ENCODE measurements at regions not wholly inside any gene's neighbourhood (a gene's known extent, or its start where the extent isn't known, plus 50 kb on each side); places are given as distances from the start of the nearest gene placed in this dataset.

GRCh38 chr13:75025956-75026355, 456.0 kb downstream of the TBC1D4 start:
- Histone ChIP-seq H3K4me3 (ENCODE audit: low read length in 2 of 2) (no peak overlapping the region), H3K4me1 (ENCODE audit: control insufficient read depth in 1 of 2, insufficient read depth in 2 of 2, low read length in 2 of 2) (no peaks in the 10 kb centered on the region), H3K27me3 (ENCODE audit: control insufficient read depth in 1 of 2, insufficient read depth in 2 of 2, low read length in 1 of 2) (no peaks in the 10 kb centered on the region), H3K9me3 (ENCODE audit: control insufficient read depth, low read length) (no peaks in the 10 kb centered on the region), H3K36me3 (ENCODE audit: control insufficient read depth in 1 of 2, insufficient read depth in 2 of 2, low read length in 1 of 2) (no peaks in the 10 kb centered on the region), H3K27ac (ENCODE audit: low read depth in 1 of 2, low read length in 2 of 2) (no peak overlapping the region)
- 20 to 30% methylated on average over 2 of the region's 2 CpGs for WGBS, 2 donors
- no peak for ATAC-seq (ENCODE audit: low FRiP score)
- intact Hi-C loops (cut with DNase I): no loop called here
- no peak for DNase-seq

DNA sequence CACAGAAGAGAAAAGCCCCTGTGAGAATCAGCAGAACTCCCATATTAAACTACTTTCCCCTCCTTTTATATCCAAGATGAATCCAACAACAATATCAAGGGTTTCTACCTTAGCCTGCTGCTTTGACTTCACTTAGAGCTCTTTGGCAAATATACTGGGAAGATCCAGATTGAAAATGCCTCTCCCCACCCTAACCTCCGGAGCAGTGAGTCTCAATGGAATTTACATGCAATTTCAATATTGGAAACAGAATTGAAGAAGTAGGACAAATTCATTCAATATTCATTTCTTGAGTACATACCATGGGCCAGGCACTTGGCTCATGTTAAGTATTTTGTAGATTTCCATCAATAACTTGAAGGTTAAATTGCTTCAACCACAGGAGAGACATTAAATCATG, 457.4 kb downstream of the TBC1D4 start:
- ATAC-seq (ENCODE audit: low FRiP score) (no peak), DNase-seq (no peak)
- no peak overlapping the region for H3K27ac ChIP-seq (ENCODE audit: low read depth in 1 of 2, low read length in 2 of 2)
- no peaks in the 10 kb centered on the region for H3K27me3 ChIP-seq (ENCODE audit: control insufficient read depth in 1 of 2, insufficient read depth in 2 of 2, low read length in 1 of 2)
- WGBS, 2 donors: 92 to 94% methylated on average over 1 of the region's 1 CpG
- no peaks in the 10 kb centered on the region for H3K4me1 ChIP-seq (ENCODE audit: control insufficient read depth in 1 of 2, insufficient read depth in 2 of 2, low read length in 2 of 2)
- no peak overlapping the region for H3K4me3 ChIP-seq (ENCODE audit: low read length in 2 of 2)
- intact Hi-C loops (cut with DNase I): no loop called here
- no peaks in the 10 kb centered on the region for H3K9me3 ChIP-seq (ENCODE audit: control insufficient read depth, low read length)
- no peaks in the 10 kb centered on the region for H3K36me3 ChIP-seq (ENCODE audit: control insufficient read depth in 1 of 2, insufficient read depth in 2 of 2, low read length in 1 of 2)

DNA sequence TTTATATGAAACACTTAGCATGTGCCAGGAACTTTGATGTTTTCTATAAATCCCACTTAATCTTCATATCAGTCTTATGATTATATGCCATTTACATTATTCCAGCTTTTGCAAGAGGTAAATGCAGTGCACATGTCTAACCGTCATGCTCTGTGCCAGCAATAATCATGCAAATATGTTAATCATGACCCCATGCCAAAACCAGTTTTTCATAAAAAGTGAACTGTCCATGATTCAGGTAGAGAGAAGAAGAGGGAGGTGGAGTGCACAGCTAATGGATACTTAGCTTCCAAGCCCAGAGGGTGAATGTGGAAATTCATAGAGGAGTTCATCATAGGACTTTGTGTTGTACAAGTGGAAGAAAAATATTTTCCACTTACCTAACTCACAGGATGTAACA, 458.4 kb downstream of the TBC1D4 start:
- no peaks in the 10 kb centered on the region for H3K9me3 ChIP-seq (ENCODE audit: control insufficient read depth, low read length)
- no peaks in the 10 kb centered on the region for H3K4me1 ChIP-seq (ENCODE audit: control insufficient read depth in 1 of 2, insufficient read depth in 2 of 2, low read length in 2 of 2)
- no peak for ATAC-seq (ENCODE audit: low FRiP score)
- H3K36me3 ChIP-seq (ENCODE audit: control insufficient read depth in 1 of 2, insufficient read depth in 2 of 2, low read length in 1 of 2): no peaks in the 10 kb centered on the region
- no peak for DNase-seq
- H3K4me3 ChIP-seq (ENCODE audit: low read length in 2 of 2): no peak overlapping the region
- H3K27me3 ChIP-seq (ENCODE audit: control insufficient read depth in 1 of 2, insufficient read depth in 2 of 2, low read length in 1 of 2): no peaks in the 10 kb centered on the region
- H3K27ac ChIP-seq (ENCODE audit: low read depth in 1 of 2, low read length in 2 of 2): no peak overlapping the region
- intact Hi-C loops (cut with DNase I): no loop called here
- 85 to 86% methylated on average over 1 of the region's 1 CpG for WGBS, 2 donors

DNA sequence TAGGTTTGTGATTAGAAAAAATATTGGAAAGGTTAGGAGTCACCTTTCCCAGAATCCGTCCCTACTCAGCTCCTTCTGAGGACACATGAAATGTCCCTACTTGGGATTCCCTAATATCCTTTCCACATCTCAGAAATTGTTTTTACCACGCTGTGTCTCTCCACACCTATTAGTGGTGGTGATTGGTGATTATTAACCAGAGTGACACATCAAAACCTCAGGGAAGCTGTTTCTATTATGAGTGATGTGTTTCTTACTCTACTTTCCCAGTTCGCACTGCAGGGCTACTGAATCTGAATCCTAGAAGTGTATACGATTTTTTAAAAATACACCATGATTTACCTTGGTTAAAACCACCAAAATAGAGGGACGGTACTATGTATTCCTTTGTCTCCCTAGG, 460.8 kb downstream of the TBC1D4 start:
- H3K4me3 ChIP-seq (ENCODE audit: low read length in 2 of 2): no peak overlapping the region
- intact Hi-C loops (cut with DNase I): no loop called here
- no peaks in the 10 kb centered on the region for H3K4me1 ChIP-seq (ENCODE audit: control insufficient read depth in 1 of 2, insufficient read depth in 2 of 2, low read length in 2 of 2)
- H3K9me3 ChIP-seq (ENCODE audit: control insufficient read depth, low read length): no peaks in the 10 kb centered on the region
- DNase-seq (no peak), ATAC-seq (ENCODE audit: low FRiP score) (no peak)
- H3K36me3 ChIP-seq (ENCODE audit: control insufficient read depth in 1 of 2, insufficient read depth in 2 of 2, low read length in 1 of 2): no peaks in the 10 kb centered on the region
- H3K27me3 ChIP-seq (ENCODE audit: control insufficient read depth in 1 of 2, insufficient read depth in 2 of 2, low read length in 1 of 2): no peaks in the 10 kb centered on the region
- no peak overlapping the region for H3K27ac ChIP-seq (ENCODE audit: low read depth in 1 of 2, low read length in 2 of 2)
- 81 to 84% methylated on average over 5 of the region's 5 CpGs for WGBS, 2 donors

- no peak overlapping the region for H3K27ac ChIP-seq (ENCODE audit: low read depth in 1 of 2, low read length in 2 of 2)
- no peaks in the 10 kb centered on the region for H3K27me3 ChIP-seq (ENCODE audit: control insufficient read depth in 1 of 2, insufficient read depth in 2 of 2, low read length in 1 of 2)
- 9 to 39% methylated on average over 1 of the region's 1 CpG for WGBS, 2 donors
- peaks cover 1% of the 10 kb centered on the region for H3K9me3 ChIP-seq (ENCODE audit: control insufficient read depth, low read length)
- no peak for ATAC-seq (ENCODE audit: low FRiP score)
- no peak overlapping the region for H3K4me3 ChIP-seq (ENCODE audit: low read length in 2 of 2)
- no peaks in the 10 kb centered on the region for H3K36me3 ChIP-seq (ENCODE audit: control insufficient read depth in 1 of 2, insufficient read depth in 2 of 2, low read length in 1 of 2)
- H3K4me1 ChIP-seq (ENCODE audit: control insufficient read depth in 1 of 2, insufficient read depth in 2 of 2, low read length in 2 of 2): no peaks in the 10 kb centered on the region
- DNase-seq: no peak
- intact Hi-C loops (cut with DNase I): no loop called here
These were observed 465.7 kb downstream of the TBC1D4 start for GRCh38 chr13:75016225-75016624.

DNA sequence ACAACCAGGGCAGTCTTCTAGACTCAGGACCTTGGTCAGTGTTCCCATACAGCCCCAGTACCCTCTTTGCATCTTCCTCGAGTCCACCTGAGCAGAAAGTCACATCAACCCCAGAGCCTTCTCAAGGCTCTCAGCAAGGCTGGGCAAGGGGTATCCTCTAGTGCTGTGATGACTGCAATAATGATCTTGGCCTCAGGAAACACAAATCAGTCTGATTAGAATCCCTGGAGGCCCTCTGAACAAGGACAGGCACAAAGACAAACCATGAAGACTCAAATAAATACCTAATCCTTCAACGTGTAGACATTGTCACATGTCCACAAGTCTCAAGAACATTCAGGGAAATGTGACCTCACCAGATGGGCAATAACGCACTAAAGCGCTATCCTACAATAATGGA, 468.2 kb downstream of the TBC1D4 start:
- Histone ChIP-seq H3K36me3 (ENCODE audit: control insufficient read depth in 1 of 2, insufficient read depth in 2 of 2, low read length in 1 of 2) (no peaks in the 10 kb centered on the region), H3K4me1 (ENCODE audit: control insufficient read depth in 1 of 2, insufficient read depth in 2 of 2, low read length in 2 of 2) (no peaks in the 10 kb centered on the region), H3K27me3 (ENCODE audit: control insufficient read depth in 1 of 2, insufficient read depth in 2 of 2, low read length in 1 of 2) (no peaks in the 10 kb centered on the region), H3K9me3 (ENCODE audit: control insufficient read depth, low read length) (peaks cover 1% of the 10 kb centered on the region), H3K27ac (ENCODE audit: low read depth in 1 of 2, low read length in 2 of 2) (no peak overlapping the region), H3K4me3 (ENCODE audit: low read length in 2 of 2) (no peak overlapping the region)
- DNase-seq (no peak), ATAC-seq (ENCODE audit: low FRiP score) (no peak)
- 68 to 74% methylated on average over 4 of the region's 4 CpGs for WGBS, 2 donors
- intact Hi-C loops (cut with DNase I): no loop called here

DNA sequence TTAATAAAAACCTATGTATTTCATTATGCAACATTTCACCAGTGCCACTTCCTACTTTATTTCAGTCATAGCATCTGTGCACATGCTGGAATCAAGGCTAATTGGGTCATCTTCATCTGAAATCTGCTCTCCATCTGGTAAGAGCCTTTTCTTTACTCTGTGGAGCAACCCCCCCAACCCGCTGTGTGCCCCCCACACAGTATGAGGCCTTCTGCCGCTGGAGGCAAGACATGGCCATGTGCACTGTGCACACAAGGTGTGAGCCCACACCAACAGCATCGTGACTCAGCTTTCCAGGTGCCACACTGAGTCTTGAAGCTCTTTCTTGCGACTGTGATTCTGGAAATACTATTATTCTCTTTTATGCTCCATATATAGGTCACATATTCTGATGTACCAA, 471.0 kb downstream of the TBC1D4 start:
- H3K27ac ChIP-seq (ENCODE audit: low read depth in 1 of 2, low read length in 2 of 2): no peak overlapping the region
- no peaks in the 10 kb centered on the region for H3K27me3 ChIP-seq (ENCODE audit: control insufficient read depth in 1 of 2, insufficient read depth in 2 of 2, low read length in 1 of 2)
- 90 to 92% methylated on average over 4 of the region's 4 CpGs for WGBS, 2 donors
- H3K4me1 ChIP-seq (ENCODE audit: control insufficient read depth in 1 of 2, insufficient read depth in 2 of 2, low read length in 2 of 2): no peaks in the 10 kb centered on the region
- intact Hi-C loops (cut with DNase I): no loop called here
- no peaks in the 10 kb centered on the region for H3K36me3 ChIP-seq (ENCODE audit: control insufficient read depth in 1 of 2, insufficient read depth in 2 of 2, low read length in 1 of 2)
- ATAC-seq (ENCODE audit: low FRiP score) (no peak), DNase-seq (no peak)
- H3K4me3 ChIP-seq (ENCODE audit: low read length in 2 of 2): no peak overlapping the region
- H3K9me3 ChIP-seq (ENCODE audit: control insufficient read depth, low read length): peaks cover 1% of the 10 kb centered on the region

DNA sequence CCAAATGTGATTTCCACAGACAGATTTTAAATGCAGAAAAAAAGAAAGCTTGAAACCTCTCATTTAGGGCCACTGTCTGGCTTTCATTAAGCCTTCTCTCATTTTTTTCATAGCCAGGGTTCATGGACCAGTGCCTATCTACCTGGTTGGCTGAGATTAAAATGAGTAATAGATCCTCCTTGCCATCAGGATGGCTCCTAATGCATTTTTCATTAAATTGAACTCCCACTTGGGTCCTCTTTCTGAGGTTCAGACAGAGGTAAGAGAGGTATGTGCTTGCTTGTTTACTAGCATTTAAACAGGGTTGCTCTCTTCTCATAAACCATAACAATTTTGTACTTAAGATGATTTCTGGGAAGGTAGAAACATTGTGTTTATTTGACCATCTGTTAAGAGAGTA, 473.0 kb downstream of the TBC1D4 start:
- intact Hi-C loops (cut with DNase I): no loop called here
- no peaks in the 10 kb centered on the region for H3K4me1 ChIP-seq (ENCODE audit: control insufficient read depth in 1 of 2, insufficient read depth in 2 of 2, low read length in 2 of 2)
- no peaks in the 10 kb centered on the region for H3K36me3 ChIP-seq (ENCODE audit: control insufficient read depth in 1 of 2, insufficient read depth in 2 of 2, low read length in 1 of 2)
- no peak overlapping the region for H3K27ac ChIP-seq (ENCODE audit: low read depth in 1 of 2, low read length in 2 of 2)
- no peaks in the 10 kb centered on the region for H3K27me3 ChIP-seq (ENCODE audit: control insufficient read depth in 1 of 2, insufficient read depth in 2 of 2, low read length in 1 of 2)
- H3K9me3 ChIP-seq (ENCODE audit: control insufficient read depth, low read length): peaks cover under 1% of the 10 kb centered on the region
- DNase-seq: no peak
- no peak overlapping the region for H3K4me3 ChIP-seq (ENCODE audit: low read length in 2 of 2)
- ATAC-seq (ENCODE audit: low FRiP score): no peak

DNA sequence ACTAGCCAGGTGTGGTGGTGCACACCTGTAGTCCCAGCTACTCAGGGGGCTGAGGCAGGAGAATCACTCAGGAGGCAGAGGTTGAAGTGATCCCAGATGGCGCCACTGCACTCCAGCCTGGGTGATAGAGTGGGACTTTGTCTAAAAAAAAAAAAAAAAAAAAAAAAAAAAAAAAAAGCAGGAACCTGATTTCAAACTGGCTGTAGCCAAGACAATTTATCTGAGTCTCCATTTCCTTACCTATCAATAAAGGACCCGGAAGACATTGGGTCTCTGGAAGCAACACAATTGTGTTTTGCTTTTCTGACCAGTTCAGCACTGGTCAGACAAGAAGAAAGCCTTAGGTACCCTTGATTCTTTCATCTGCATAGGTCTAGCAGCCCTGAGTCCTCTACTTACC, 491.0 kb downstream of the TBC1D4 start:
- WGBS, 2 donors: 92 to 93% methylated on average over 2 of the region's 2 CpGs

More for the DNA sequence above, 491.0 kb downstream of the TBC1D4 start:
- H3K9me3 ChIP-seq (ENCODE audit: control insufficient read depth, low read length): no peaks in the 10 kb centered on the region
- no peak overlapping the region for H3K27ac ChIP-seq (ENCODE audit: low read depth in 1 of 2, low read length in 2 of 2)
- no peaks in the 10 kb centered on the region for H3K4me1 ChIP-seq (ENCODE audit: control insufficient read depth in 1 of 2, insufficient read depth in 2 of 2, low read length in 2 of 2)
- H3K4me3 ChIP-seq (ENCODE audit: low read length in 2 of 2): no peak overlapping the region
- no peak for ATAC-seq (ENCODE audit: low FRiP score)
- no peaks in the 10 kb centered on the region for H3K27me3 ChIP-seq (ENCODE audit: control insufficient read depth in 1 of 2, insufficient read depth in 2 of 2, low read length in 1 of 2)
- intact Hi-C loops (cut with DNase I): no loop called here
- no peak for DNase-seq
- no peaks in the 10 kb centered on the region for H3K36me3 ChIP-seq (ENCODE audit: control insufficient read depth in 1 of 2, insufficient read depth in 2 of 2, low read length in 1 of 2)
